Astrocyte of the hippocampus (primary cell): ENCODE measurements at regions not wholly inside any gene's neighbourhood (a gene's known extent, or its start where the extent isn't known, plus 50 kb on each side); places are given as distances from the start of the nearest gene placed in this dataset.

Experiments
- DNase-seq: peaks from one replicate; pipeline ENCODE4 v3.0.0; 2011; ENCODE audit warnings: low read depth, low spot score

DNA sequence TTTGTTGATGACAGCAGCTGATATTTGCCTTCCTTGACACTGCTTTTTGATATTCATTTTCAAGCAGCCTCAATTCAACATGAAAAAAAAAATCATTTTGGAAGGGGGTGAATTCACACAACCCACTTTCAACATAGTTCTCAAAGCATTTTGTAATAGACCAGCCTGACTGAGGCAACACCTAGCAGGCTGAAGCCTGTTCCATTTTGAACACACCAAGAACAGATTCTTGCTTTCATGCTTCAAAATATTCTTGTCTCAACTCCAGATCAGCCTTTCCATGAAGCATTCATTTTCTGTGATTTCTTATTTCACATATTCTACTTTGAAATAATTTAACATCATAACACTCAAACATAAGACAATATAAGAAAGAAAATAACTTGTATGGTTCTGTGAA, 812.6 kb upstream of the POU3F3 start:
- DNase-seq: no peak

GRCh38 chr2:104043864-104044263, 810.1 kb upstream of the POU3F3 start:
- DNase-seq: peak; percentile 65

DNA sequence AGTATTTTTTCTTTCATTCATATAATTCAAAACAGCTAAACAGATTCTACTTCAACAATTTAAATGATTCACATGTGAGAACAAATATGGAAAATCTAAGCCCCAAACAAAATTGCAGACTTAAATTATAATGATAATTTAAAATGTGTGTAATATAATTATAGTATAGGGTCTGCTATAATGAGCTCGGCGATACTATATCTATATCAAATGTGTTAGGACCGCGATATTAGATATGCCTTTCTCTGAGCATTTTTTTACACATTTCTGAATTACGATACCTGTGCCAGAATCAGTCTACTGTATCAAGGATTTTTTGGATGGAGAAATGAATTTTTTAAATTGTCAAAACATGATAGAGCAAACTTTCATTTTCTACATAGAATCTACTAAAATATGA, 808.8 kb upstream of the POU3F3 start:
- no peak for DNase-seq

- DNase-seq: no peak
Observed at GRCh38 chr2:104046466-104046865, 807.4 kb upstream of the POU3F3 start.

- no peak for DNase-seq
Observed at GRCh38 chr2:104047516-104047915, 806.4 kb upstream of the POU3F3 start.

DNA sequence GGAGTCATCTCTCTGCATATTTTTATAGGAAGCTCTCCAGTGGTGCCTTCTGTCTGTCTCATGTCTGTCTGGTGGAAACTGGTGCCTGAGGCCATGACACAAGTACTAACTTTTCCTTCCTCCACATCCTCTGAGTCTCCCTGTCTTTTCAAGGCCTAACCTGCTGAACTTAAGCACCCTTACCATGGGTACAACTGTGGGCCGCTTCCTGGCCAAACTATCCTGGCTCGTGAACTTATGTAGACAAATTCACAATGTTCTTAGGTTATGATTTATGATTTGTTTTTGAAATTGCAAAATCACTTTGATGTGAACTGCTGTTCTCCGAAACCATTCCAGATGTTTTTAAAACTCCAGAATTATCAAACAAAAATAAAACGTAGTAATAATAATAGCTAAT, 804.5 kb upstream of the POU3F3 start:
- no peak for DNase-seq

DNA sequence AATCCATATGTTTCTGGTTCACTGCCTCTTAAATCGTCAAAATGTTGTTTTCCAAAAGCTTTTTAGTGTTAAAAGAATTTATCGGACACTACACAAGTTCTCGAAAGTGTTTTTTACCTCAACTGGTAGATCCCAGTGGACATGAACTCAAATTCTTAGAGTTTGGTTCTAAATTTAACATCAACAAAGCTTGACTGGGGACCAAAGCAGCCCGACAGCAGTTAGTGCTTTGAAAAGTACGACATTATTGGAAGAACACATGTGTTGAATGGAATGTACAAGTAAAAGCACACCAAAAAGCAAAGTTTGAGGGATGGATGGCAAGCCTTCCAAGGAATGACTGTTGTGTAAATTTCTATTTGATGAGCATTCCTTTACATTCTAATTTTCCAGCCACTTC, 803.9 kb upstream of the POU3F3 start:
- DNase-seq: peak; percentile 39

GRCh38 chr2:104050656-104051242, 803.2 kb upstream of the POU3F3 start:
- DNase-seq: peak; percentile 46

DNA sequence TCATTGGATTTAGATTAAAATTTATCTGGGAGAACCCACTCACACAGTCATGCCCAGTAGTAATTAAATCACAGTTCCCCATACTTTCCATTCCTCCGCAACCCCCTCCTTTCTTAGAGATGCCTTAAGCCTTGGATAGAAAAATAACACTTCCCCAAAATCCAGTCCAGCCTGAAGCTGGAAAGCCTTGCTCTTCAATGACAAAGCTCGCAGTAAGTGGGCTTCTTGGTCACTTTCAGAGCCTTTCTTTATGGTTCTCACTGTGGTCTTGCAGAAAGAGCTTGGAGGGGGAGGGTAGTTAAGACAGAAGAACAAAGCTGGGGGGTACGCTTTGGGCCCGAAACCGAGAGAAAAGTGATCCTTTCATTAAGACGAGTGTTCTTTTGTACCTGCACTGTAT, 802.1 kb upstream of the POU3F3 start:
- DNase-seq: peak; percentile 69

DNA sequence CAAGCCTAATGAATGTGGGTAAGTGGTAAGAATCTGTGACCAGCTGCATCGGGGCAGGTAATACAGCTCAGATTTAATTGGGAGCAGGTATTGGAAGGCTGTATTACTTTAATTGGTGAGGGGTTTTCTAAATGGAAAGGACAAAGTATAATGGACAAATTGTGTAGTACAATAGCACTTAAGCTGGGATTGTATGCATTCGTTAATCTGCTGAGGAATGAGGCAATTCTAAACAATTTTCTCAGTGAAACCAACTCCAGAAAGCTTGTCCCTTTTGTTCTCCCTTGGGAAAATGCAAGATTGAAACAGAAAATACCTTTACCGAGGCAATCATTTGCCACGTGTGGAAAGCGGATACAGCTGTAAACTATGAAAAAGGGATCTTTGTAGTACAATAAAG, 801.6 kb upstream of the POU3F3 start:
- peak; percentile 50 for DNase-seq

DNA sequence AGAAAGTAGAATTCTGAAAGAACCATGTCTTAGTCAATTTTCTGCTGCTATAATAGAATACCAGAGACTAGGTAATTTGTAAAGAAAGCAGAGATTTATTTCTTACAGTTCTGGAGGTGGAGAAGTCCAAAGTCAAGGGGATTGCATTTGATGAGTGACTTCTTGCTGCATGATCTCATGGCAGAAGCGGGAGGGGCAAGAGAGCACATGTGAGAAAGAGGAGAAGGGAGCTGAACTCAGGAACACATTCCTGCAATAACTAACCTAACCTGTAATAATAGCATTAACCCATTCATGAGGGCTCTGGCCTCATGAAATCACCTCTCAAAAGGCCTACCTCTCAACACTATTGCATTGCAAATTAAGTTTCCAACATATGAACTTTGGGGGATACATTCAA, 797.5 kb upstream of the POU3F3 start:
- no peak for DNase-seq

GRCh38 chr2:104068665-104069064, 785.2 kb upstream of the POU3F3 start:
- no peak for DNase-seq

GRCh38 chr2:104077573-104077972, 776.3 kb upstream of the POU3F3 start:
- DNase-seq: no peak

GRCh38 chr2:104078431-104079157, 775.3 kb upstream of the POU3F3 start:
- DNase-seq: no peak

GRCh38 chr2:104088745-104089144, 765.2 kb upstream of the POU3F3 start:
- DNase-seq: no peak

DNA sequence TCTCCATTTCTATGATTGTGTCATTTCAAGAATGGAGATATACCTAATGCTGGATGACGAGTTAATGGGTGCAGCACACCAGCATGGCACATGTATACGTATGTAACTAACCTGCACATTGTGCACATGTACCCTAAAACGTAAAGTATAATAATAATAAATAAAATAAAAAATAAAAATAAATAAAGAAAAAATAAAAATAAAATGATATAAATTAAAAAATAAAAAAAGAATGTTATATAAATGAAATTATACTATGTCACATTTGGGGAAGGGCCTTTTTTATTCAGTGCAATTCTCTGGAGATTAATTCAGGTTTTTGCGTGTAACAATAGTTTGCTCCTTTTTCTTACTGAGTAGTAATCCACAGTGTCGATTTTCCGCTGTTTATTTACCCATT, 763.5 kb upstream of the POU3F3 start:
- DNase-seq: no peak

GRCh38 chr2:104091894-104092293, 762.0 kb upstream of the POU3F3 start:
- no peak for DNase-seq

DNA sequence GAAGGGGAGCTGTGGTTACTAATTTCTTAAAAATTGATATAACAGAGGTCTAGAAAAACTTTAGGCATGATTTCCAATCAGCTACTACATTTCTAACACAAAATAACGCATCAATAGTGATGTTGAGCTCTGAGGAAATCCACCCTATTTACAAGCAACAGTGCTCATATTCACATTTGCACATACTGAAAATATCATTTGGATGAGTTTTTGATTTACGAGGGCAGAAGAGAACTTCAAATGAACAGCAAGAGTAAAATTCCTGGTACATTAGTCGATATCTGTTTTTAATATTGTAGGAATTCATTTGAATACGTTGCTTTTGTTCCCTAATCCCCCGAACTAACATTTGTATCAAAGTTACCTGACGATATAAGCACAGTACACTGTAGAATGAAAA, 761.0 kb upstream of the POU3F3 start:
- DNase-seq: no peak

GRCh38 chr2:104102615-104103014, 751.3 kb upstream of the POU3F3 start:
- DNase-seq: no peak

- DNase-seq: no peak
Observed at GRCh38 chr2:104109356-104109755, 744.6 kb upstream of the POU3F3 start.

DNA sequence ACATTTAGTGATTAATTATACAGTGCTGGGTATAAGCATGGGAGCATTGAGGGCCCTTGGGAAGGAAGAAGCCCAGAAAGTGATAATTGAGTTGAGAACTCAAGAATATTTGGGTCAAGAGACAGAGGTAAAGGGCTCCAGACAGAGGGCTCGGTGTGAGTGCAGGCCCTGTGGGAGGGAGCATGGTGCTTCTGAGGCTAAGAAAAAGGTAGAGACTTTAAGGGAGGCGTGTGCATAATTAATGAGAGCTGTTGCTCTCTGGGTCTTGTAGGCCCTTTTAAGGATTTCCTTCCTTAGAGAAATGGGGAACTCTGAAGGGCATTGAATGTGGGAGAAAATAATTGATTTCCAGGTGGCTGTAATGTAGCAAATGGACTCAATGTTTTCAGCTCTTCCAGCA, 735.0 kb upstream of the POU3F3 start:
- no peak for DNase-seq

- no peak for DNase-seq
Observed at GRCh38 chr2:104120171-104120570, 733.7 kb upstream of the POU3F3 start.

DNA sequence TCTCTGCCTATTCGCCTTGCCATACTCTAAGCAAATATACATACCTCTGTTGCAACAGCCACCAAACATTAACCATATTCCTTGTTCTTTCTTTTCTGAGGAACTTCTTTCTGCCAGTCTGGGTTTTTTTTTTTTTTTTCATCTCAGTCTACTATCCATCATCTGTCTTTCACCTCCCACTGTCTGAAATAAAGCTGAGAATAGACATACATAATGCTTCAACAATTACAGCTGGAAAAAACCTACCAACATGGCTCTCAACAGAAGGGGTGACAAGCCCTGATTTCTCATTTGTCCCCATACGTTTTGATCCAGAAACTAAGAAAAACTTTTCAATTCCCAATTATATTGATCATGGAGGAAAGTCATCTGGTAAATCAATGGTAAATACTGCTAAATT, 728.8 kb upstream of the POU3F3 start:
- no peak for DNase-seq
